SHP77 (cell line): ENCODE measurements at regions not wholly inside any gene's neighbourhood (a gene's known extent, or its start where the extent isn't known, plus 50 kb on each side); places are given as distances from the start of the nearest gene placed in this dataset.

Experiments
- DNase-seq, 2 experiments: peaks; one replicate each; lab custom pipeline; 2025; lab: John Stamatoyannopoulos, UW

- DNase-seq: no peak
These were observed 55.9 kb upstream of the NR3C1 start for GRCh38 chr5:143459433-143459832.

- DNase-seq: no peak
These were observed 53.6 kb upstream of the NR3C1 start for GRCh38 chr5:143456952-143457547.

GRCh38 chr5:143454936-143455516 lies 51.5 kb upstream of the NR3C1 start:
- DNase-seq: peak; percentile 18 to 44

- no peak for DNase-seq
These were observed 50.2 kb upstream of the NR3C1 start for GRCh38 chr5:143453720-143454119.
